Smooth muscle cell (in vitro differentiated cells): ENCODE measurements at regions not wholly inside any gene's neighbourhood (a gene's known extent, or its start where the extent isn't known, plus 50 kb on each side); places are given as distances from the start of the nearest gene placed in this dataset.
A peak's percentile ranks its signal among the peaks of the same experiment; 100 is the strongest.
"Not testable (repeated sequence)": the region's sequence is repeated elsewhere in the genome, so short reads cannot be mapped to it uniquely, and the experiment has no call there.

Experiments used
- DNase-seq: peaks from one replicate; lab custom pipeline; 2025; ENCODE audit not compliant: unreplicated experiment; lab: John Stamatoyannopoulos, UW
- H2AFZ ChIP-seq: fragments of 200-600 bp; sonication (generic); 2 replicates; pipeline ENCODE4 v1.6.0; 2016; ENCODE audit warnings: antibody characterized with exemption, low read depth, mild to moderate bottlenecking
- H3F3A ChIP-seq: fragments of 200-600 bp; sonication (generic); 2 replicates; pipeline ENCODE4 v1.6.0; 2017; ENCODE audit warnings: antibody characterized with exemption, low read depth
- H3K27ac ChIP-seq: fragments of 200-600 bp; sonication (generic); 2 replicates; pipeline ENCODE4 v1.5.1; 2016; ENCODE audit warnings: low read depth, mild to moderate bottlenecking
- H3K27me3 ChIP-seq: fragments of 200-600 bp; sonication (generic); 2 replicates; pipeline ENCODE4 v1.6.1; 2016; ENCODE audit warnings: low read depth, mild to moderate bottlenecking
- H3K36me3 ChIP-seq: fragments of 200-600 bp; sonication (generic); 2 replicates; pipeline ENCODE4 v1.5.1; 2016; ENCODE audit warnings: low read depth
- H3K4me1 ChIP-seq: fragments of 200-600 bp; sonication (generic); 2 replicates; pipeline ENCODE4 v1.5.1; 2016; ENCODE audit warnings: low read depth
- H3K4me2 ChIP-seq: fragments of 200-600 bp; sonication (generic); 2 replicates; pipeline ENCODE4 v1.6.0; 2016; ENCODE audit warnings: mild to moderate bottlenecking
- H3K4me3 ChIP-seq: fragments of 200-600 bp; sonication (generic); 2 replicates; pipeline ENCODE4 v1.5.1; 2016; ENCODE audit warnings: mild to moderate bottlenecking
- H3K79me2 ChIP-seq: fragments of 200-600 bp; sonication (generic); 2 replicates; pipeline ENCODE4 v1.6.0; 2016; ENCODE audit warnings: low read depth, mild to moderate bottlenecking
- H3K9ac ChIP-seq: fragments of 200-600 bp; sonication (generic); 2 replicates; pipeline ENCODE4 v1.6.0; 2016; ENCODE audit warnings: low read depth
- H3K9me3 ChIP-seq: fragments of 200-600 bp; sonication (generic); replicated peaks from 2 replicates; pipeline ENCODE4 v1.5.1; 2016; ENCODE audit warnings: low read depth
- H4K20me1 ChIP-seq: fragments of 200-600 bp; sonication (generic); 2 replicates; pipeline ENCODE4 v1.6.0; 2016; ENCODE audit warnings: low read depth
- CTCF ChIP-seq: fragments of 200-600 bp; sonication (generic); IDR thresholded peaks from 2 replicates; pipeline ENCODE4 v1.5.1; 2017; ENCODE audit warnings: borderline replicate concordance, mild to moderate bottlenecking, antibody characterized with exemption; ENCODE audit not compliant: insufficient read depth, poor library complexity, severe bottlenecking
- WGBS: methylation state at CpG from one replicate; pipeline ENCODE4 v1.1.7; 2016; ENCODE audit warnings: low lambda C conversion rate; 5-methylcytosine and 5-hydroxymethylcytosine counted together

- H3K4me2 ChIP-seq, result no peak overlapping the region
- H3K27me3 ChIP-seq, result no peaks in the 10 kb centered on the region
- 22% methylated on average over 2 of the region's 2 CpGs for WGBS
- no peaks in the 10 kb centered on the region for H3K4me1 ChIP-seq
- H3K27ac ChIP-seq, result no peak overlapping the region
- no peak overlapping the region for H2AFZ ChIP-seq
- H3K9ac ChIP-seq, result no peak overlapping the region
- DNase-seq, result no peak
- H3K79me2 ChIP-seq, result peaks cover 52% of the 10 kb centered on the region
- H3K36me3 ChIP-seq, result no peaks in the 10 kb centered on the region
- H3F3A ChIP-seq, result no peaks in the 10 kb centered on the region
- H3K9me3 ChIP-seq, result no peaks in the 10 kb centered on the region
- H4K20me1 ChIP-seq, result peaks cover 48% of the 10 kb centered on the region
- peak; percentile 60 for TF ChIP-seq CTCF
- no peak overlapping the region for H3K4me3 ChIP-seq
These were observed 69.4 kb upstream of the EVL start for GRCh38 chr14:99995700-99996356.

GRCh38 chr14:99996951-99997571 lies 68.2 kb upstream of the EVL start:
- Histone ChIP-seq H3K9ac (no peak overlapping the region), H3F3A (no peaks in the 10 kb centered on the region), H3K9me3 (no peaks in the 10 kb centered on the region), H3K79me2 (peaks cover 58% of the 10 kb centered on the region), H3K4me1 (no peaks in the 10 kb centered on the region), H4K20me1 (peaks cover 48% of the 10 kb centered on the region), H3K4me3 (no peak overlapping the region), H3K27me3 (no peaks in the 10 kb centered on the region), H3K36me3 (peaks cover 5% of the 10 kb centered on the region), H2AFZ (no peak overlapping the region), H3K27ac (peak overlapping the region; percentile 21), H3K4me2 (no peak overlapping the region)
- no peak for TF ChIP-seq CTCF
- no peak for DNase-seq
- 87% methylated on average over 5 of the region's 5 CpGs for WGBS

- H3K4me3 ChIP-seq, H3K27me3 ChIP-seq, H2AFZ ChIP-seq, H3K4me2 ChIP-seq, H3F3A ChIP-seq, H3K27ac ChIP-seq, H3K9ac ChIP-seq, DNase-seq, H3K36me3 ChIP-seq, H3K4me1 ChIP-seq: not testable (repeated sequence)
- WGBS, result 98% methylated on average over 15 of the region's 15 CpGs
- Histone ChIP-seq H3K79me2 (peaks cover 53% of the 10 kb centered on the region), H3K9me3 (peaks cover 11% of the 10 kb centered on the region), H4K20me1 (peaks cover 33% of the 10 kb centered on the region)
These were observed 64.8 kb upstream of the EVL start for GRCh38 chr14:100000398-100000797.

- Histone ChIP-seq H3F3A (no peaks in the 10 kb centered on the region), H3K4me3 (no peak overlapping the region), H3K9ac (no peak overlapping the region), H2AFZ (no peak overlapping the region), H3K9me3 (peaks cover 11% of the 10 kb centered on the region), H3K27ac (no peak overlapping the region), H3K4me1 (no peaks in the 10 kb centered on the region), H3K27me3 (no peaks in the 10 kb centered on the region), H3K4me2 (no peak overlapping the region), H3K36me3 (peaks cover 5% of the 10 kb centered on the region), H4K20me1 (peaks cover 4% of the 10 kb centered on the region), H3K79me2 (peaks cover 29% of the 10 kb centered on the region)
- 74% methylated on average over 1 of the region's 1 CpG for WGBS
- no peak for TF ChIP-seq CTCF
- DNase-seq, result no peak
These were observed 60.8 kb upstream of the EVL start for GRCh38 chr14:100004392-100004791.
